SJCRH30 (cell line): ENCODE measurements at regions not wholly inside any gene's neighbourhood (a gene's known extent, or its start where the extent isn't known, plus 50 kb on each side); places are given as distances from the start of the nearest gene placed in this dataset.

Experiments
- DNase-seq, 2 experiments: peaks; one replicate each; pipeline ENCODE4 v3.0.0-alpha.2; 2015 to 2020
- H3K27ac ChIP-seq: fragments of 250-450 bp; sonication (Bioruptor Pico); 2 replicates; pipeline ENCODE4 v1.5.1; 2020; ENCODE audit warnings: mild to moderate bottlenecking, moderate library complexity
- H3K27me3 ChIP-seq: fragments of 250-450 bp; sonication (Bioruptor Pico); 2 replicates; pipeline ENCODE4 v1.5.1; 2020; ENCODE audit warnings: mild to moderate bottlenecking, moderate library complexity
- H3K36me3 ChIP-seq: fragments of 250-450 bp; sonication (Bioruptor Pico); 2 replicates; pipeline ENCODE4 v1.5.1; 2020; ENCODE audit warnings: mild to moderate bottlenecking, moderate library complexity
- H3K4me1 ChIP-seq: fragments of 250-450 bp; sonication (Bioruptor Pico); 2 replicates; pipeline ENCODE4 v1.5.1; 2020; ENCODE audit warnings: mild to moderate bottlenecking, moderate library complexity
- H3K4me3 ChIP-seq: fragments of 250-450 bp; sonication (Bioruptor Pico); 2 replicates; pipeline ENCODE4 v1.5.1; 2020; ENCODE audit warnings: mild to moderate bottlenecking, moderate library complexity
- H3K9me3 ChIP-seq: fragments of 250-450 bp; sonication (Bioruptor Pico); replicated peaks from 2 replicates; pipeline ENCODE4 v1.5.1; 2020; ENCODE audit warnings: mild to moderate bottlenecking, moderate library complexity

DNA sequence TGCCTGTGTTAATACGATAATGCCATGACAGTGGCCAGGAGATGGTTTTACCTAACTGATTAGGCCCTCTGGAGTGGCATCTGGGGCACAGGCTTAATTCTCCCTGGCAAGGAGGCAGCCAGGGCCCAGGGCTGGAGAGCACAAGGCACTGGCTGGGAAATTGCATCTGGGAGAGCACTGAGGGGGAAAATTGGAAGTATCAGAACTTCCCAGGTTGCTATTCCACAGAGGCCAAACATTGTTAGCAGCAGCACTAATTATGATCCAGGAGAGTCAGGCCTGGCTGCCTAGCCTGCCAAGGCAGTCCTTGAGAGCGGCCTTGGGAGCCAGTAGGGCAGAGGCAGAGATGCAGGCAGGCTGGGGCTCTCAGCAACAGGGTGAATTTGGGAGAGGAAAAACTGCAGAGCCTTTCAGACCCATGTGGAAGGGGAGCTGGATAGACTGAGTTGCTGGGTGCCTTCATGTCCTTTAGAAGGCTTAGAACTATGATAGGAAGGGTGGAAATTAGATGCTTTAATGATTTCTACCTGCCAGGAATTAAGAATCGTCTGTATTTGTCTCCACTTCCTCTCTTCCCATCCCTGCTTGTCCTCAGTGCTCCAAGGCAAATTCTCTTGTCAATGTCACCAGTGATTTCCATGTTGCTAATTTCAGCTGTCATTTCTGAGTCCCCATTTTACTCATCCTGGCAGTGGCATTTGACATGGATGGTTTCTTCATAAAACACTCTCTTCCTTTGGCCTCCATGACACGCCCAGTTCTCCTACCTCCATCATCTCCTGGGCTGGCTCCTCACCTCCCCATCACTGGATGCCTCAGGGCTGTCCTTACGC lies 56.1 kb upstream of the HSPA9 start:
- Histone ChIP-seq H3K27ac (no peak overlapping the region), H3K4me3 (no peak overlapping the region), H3K27me3 (no peaks in the 10 kb centered on the region), H3K36me3 (no peaks in the 10 kb centered on the region), H3K9me3 (no peaks in the 10 kb centered on the region), H3K4me1 (peaks cover 4% of the 10 kb centered on the region; the same call in 1 of the 2 replicates)
- DNase-seq, result no peak

DNA sequence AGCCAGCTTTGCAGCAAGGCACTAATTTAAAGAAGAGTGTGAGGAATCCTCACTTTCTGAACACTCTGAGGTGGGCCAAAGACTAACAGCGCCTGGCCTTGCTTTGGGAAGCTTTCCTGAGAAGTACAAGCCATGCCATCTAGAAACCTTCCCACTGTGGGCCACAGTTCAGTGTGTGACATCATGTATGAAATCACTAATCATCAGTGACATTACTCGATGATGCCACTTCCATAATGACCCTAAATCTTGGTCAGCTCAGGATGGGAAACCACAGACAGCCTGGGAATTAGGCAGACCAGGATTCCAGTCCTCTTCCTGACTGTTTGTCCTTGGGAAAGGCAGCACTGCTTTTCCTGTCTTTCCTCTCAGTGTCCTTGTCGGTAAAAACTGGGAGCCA lies 54.2 kb upstream of the HSPA9 start:
- no peaks in the 10 kb centered on the region for H3K4me1 ChIP-seq
- no peaks in the 10 kb centered on the region for H3K27me3 ChIP-seq
- DNase-seq, result no peak
- no peak overlapping the region for H3K4me3 ChIP-seq
- no peaks in the 10 kb centered on the region for H3K9me3 ChIP-seq
- no peaks in the 10 kb centered on the region for H3K36me3 ChIP-seq
- no peak overlapping the region for H3K27ac ChIP-seq

DNA sequence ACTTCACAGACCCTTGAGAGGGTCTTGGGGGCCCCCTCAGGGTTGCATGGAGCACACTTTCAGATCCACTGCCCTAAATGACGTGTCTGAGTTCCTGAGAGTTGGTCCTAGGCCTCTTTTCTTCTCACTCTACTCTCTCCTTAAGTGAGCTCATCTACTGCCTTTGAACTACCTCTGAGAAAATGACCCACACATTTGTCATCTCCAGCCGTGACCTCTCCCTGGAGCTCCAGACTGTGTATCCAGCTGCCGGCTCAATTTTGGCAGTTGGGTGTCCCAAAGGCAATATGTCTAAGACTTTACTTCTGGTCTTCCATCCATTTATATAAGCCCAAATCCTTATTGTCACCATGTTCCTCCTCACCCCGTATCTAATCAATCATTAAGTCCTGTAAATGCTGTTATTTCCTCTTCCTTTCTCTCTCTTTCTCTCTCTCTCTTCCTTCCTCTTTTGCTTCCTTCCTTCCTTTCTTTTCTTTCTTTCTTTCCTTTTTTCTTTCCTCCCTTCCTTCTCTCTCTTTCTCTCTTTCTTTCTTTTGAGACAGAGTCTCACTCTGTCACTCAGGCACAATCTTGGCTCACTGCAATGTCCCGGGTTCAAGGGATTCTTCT lies 51.2 kb upstream of the HSPA9 start:
- no peak overlapping the region for H3K4me3 ChIP-seq
- H3K36me3 ChIP-seq, result no peaks in the 10 kb centered on the region
- no peaks in the 10 kb centered on the region for H3K27me3 ChIP-seq
- H3K27ac ChIP-seq, result no peak overlapping the region
- DNase-seq, result no peak
- no peaks in the 10 kb centered on the region for H3K4me1 ChIP-seq
- H3K9me3 ChIP-seq, result no peaks in the 10 kb centered on the region

DNA sequence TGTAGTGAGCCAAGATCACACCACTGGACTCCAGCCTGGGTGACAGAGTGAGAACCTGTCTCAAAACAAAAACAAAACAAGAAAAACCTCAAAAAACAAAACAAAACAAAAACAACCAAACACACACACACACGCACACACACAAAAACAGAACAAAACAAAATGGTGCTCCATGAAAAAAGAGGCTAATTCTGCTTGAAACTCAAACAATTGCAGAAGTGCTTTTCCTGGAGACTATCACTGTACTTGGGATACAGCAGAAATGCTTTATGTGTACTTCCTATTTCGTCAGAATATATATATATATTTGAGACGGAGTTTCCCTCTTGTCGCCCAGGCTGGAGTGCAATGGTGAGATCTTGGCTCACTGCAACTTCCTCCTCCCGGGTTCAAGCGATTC lies 49.9 kb upstream of the HSPA9 start:
- H3K4me3 ChIP-seq, result no peak overlapping the region
- no peak overlapping the region for H3K27ac ChIP-seq
- H3K27me3 ChIP-seq, result no peaks in the 10 kb centered on the region
- no peaks in the 10 kb centered on the region for H3K9me3 ChIP-seq
- H3K36me3 ChIP-seq, result no peaks in the 10 kb centered on the region
- no peak for DNase-seq
- H3K4me1 ChIP-seq, result no peaks in the 10 kb centered on the region
